ENCODE measurements at regions not wholly inside any gene's neighbourhood (a gene's known extent, or its start where the extent isn't known, plus 50 kb on each side); places are given as distances from the start of the nearest gene placed in this dataset.
A peak's percentile ranks its signal among the peaks of the same experiment; 100 is the strongest.

DNA sequence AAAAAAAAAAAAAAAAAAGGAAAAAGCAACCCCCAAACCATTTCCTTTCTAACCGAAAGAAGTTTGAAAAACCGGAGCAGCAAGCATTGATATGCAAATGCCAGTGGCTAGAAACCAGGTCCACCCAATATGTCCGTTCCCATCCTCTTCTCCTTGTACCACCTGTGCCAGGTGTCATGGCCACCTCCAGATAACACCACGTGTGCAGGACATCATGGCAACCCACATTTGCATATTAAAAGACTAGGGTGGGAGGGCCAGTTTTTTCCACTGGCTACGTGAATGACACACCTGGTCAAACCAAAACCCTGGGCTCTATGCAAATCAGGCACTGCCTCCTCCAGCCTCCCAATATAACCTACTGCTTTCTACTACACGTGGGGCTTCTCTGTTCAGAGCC, 303.3 kb upstream of the GULP1 start (continued):
- no peak for TF ChIP-seq ARNTL (CRISPR knock-in tag; IDR thresholded peaks at IDR 0.05; ENCODE audit: borderline replicate concordance, low read depth)
- no peak for TF ChIP-seq GLIS3 (CRISPR knock-in tag; IDR thresholded peaks at IDR 0.05)
- no peak for TF ChIP-seq CREB5 (CRISPR knock-in tag; IDR thresholded peaks at IDR 0.05; ENCODE audit: low read depth)
- no peak for TF ChIP-seq CSRNP3 (CRISPR knock-in tag; IDR thresholded peaks at IDR 0.05)
- TF ChIP-seq ZNF565 (CRISPR knock-in tag; conservative IDR thresholded peaks at IDR 0.05; ENCODE audit: low read depth) = no peak
- TF ChIP-seq TCF4 (CRISPR knock-in tag; IDR thresholded peaks at IDR 0.05; ENCODE audit: borderline replicate concordance) = no peak

- ATAC-seq = no peak
- no peak for TF ChIP-seq ZNF70 (CRISPR knock-in tag; IDR thresholded peaks at IDR 0.05)
These were observed 301.6 kb upstream of the GULP1 start for GRCh38 chr2:187989925-187990623.

DNA sequence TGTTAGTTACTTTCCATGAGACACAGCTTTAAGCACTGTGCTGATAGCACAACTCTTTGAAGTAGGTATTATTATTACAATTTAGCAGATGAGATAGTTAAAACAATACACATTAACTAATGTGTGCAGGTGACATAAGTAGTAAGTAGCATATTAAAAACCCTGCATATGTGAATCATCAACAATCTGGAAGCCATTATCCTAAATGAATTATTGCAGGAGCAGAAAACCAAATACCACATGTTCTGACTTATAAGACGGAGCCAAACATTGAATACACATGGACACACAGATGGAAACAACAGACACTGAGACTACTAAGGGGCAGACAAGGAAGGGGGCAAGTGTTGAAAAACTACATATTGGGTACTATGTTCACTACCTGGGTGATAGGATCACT, 300.3 kb upstream of the GULP1 start:
- ATAC-seq = peak; percentile 59
- TF ChIP-seq SNAI2 (CRISPR knock-in tag; IDR thresholded peaks at IDR 0.05) (peak; percentile 75; the same call in 1 of the 2 replicates), ESRRG (CRISPR knock-in tag; IDR thresholded peaks at IDR 0.05) (no peak), ZNF565 (CRISPR knock-in tag; conservative IDR thresholded peaks at IDR 0.05; ENCODE audit: low read depth) (no peak), ZNF8 (CRISPR knock-in tag; IDR thresholded peaks at IDR 0.05) (0 out of 2 replicates have a peak, but pooled peaks have one; percentile 5), CSDC2 (CRISPR knock-in tag; IDR thresholded peaks at IDR 0.05) (no peak), TCF4 (CRISPR knock-in tag; IDR thresholded peaks at IDR 0.05; ENCODE audit: borderline replicate concordance) (peak; percentile 98), ISL1 (CRISPR knock-in tag; IDR thresholded peaks at IDR 0.05) (0 out of 2 replicates have a peak, but pooled peaks have one; percentile 21), OSR1 (CRISPR knock-in tag; IDR thresholded peaks at IDR 0.05) (no peak), TSHZ2 (CRISPR knock-in tag; IDR thresholded peaks at IDR 0.05) (peak; percentile 79)

DNA sequence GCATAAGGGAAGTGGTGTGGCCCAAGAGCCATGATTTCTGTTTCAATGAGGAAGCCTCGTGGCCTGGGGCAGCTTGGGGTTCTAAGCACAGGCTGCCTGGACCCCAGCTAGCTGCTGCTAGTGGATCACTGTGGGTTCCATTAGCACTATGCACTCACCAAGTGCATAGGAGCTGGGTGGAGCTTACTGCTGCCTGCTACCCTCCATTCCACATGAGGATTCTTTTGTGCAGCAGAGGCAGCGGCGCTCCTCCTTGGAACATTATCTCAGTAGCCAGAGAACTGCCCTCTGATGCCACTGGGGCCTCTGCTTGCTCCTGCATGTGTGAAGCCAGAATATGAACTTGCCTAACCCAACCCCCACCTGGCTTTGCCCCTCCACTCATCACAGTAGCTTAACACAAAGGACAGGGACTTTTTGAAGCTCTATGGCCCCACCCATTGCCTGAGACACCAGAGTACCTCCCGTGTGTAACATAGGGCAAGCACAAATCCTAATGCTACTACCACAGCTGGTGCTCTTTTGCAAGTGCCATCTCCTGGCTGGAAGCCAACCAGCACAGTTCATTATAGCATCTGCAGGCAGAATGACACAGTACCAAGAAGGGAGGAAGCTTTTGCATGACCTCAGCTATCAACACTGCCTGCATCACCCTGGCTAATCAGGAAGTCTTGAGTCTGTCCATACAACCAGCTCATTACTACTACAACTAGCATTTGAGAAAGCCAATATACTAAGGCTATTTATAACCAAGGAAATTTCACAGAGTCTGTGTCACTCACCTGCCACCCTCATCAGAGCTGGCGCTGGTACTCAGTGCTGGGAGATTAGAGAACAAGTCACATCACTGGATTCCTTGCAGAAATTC, 297.0 kb upstream of the GULP1 start:
- ATAC-seq = peak; percentile 75
- TF ChIP-seq ZNF70 (CRISPR knock-in tag; IDR thresholded peaks at IDR 0.05) (no peak), POU6F1 (CRISPR knock-in tag; IDR thresholded peaks at IDR 0.05; ENCODE audit: borderline replicate concordance, low read depth) (no peak), CREB5 (CRISPR knock-in tag; IDR thresholded peaks at IDR 0.05; ENCODE audit: low read depth) (no peak), TOX (CRISPR knock-in tag; IDR thresholded peaks at IDR 0.05; ENCODE audit: borderline replicate concordance) (no peak), TCF4 (CRISPR knock-in tag; IDR thresholded peaks at IDR 0.05; ENCODE audit: borderline replicate concordance) (peak; percentile 16; the same call in 1 of the 2 replicates), SNAI2 (CRISPR knock-in tag; IDR thresholded peaks at IDR 0.05) (no peak), ZFP30 (CRISPR knock-in tag; IDR thresholded peaks at IDR 0.05) (no peak), OSR1 (CRISPR knock-in tag; IDR thresholded peaks at IDR 0.05) (no peak)

All from SK-N-SH treated with all-trans-retinoic acid at 6 μM for 48 hours (cell line).